Activated T-cell treated with anti-CD3 and anti-CD28 coated beads, Interleukin-2, amount 50 U/mL, for 72 hours (primary cell): ENCODE measurements at regions not wholly inside any gene's neighbourhood (a gene's known extent, or its start where the extent isn't known, plus 50 kb on each side); places are given as distances from the start of the nearest gene placed in this dataset.

ENCODE experiments used
- ATAC-seq, 2 donors: fragments of 150-1000 bp; cut with Tn5 transposase; replicated peaks in 1 of 2; 2 replicates each; pipeline ENCODE4 v1.10.0; 2021; ENCODE audit warnings: moderate library complexity in 2 of 2, mild to moderate bottlenecking in 1 of 2
- DNase-seq, 2 donors: peaks; one replicate each; pipeline ENCODE4 v3.0.0; 2021 to 2022; ENCODE audit warnings: mixed read lengths in 1 of 2
- H3K27ac Mint-ChIP-seq: one replicate; pipeline ENCODE4 v1.8.0; 2022; ENCODE audit warnings: mild to moderate bottlenecking, moderate library complexity, mixed read lengths
- H3K27me3 Mint-ChIP-seq: one replicate; pipeline ENCODE4 v1.8.0; 2022; ENCODE audit warnings: low read depth, mixed read lengths
- H3K36me3 Mint-ChIP-seq, 2 donors: one replicate each; pipeline ENCODE4 v1.8.0; 2022; ENCODE audit warnings: mixed read lengths in 2 of 2, mild to moderate bottlenecking in 1 of 2; ENCODE audit not compliant: insufficient read depth in 2 of 2
- H3K4me1 Mint-ChIP-seq: one replicate; pipeline ENCODE4 v1.8.0; 2022; ENCODE audit warnings: low read depth, mixed read lengths
- H3K4me3 Mint-ChIP-seq, 2 donors: one replicate each; pipeline ENCODE4 v1.8.0; 2022; ENCODE audit warnings: mild to moderate bottlenecking in 2 of 2, mixed read lengths in 2 of 2, moderate library complexity in 2 of 2
- H3K9me3 Mint-ChIP-seq, 2 donors: one replicate each; pipeline ENCODE4 v1.8.0; 2022; ENCODE audit warnings: mixed read lengths in 2 of 2

GRCh38 chr13:109565877-109566276 is 220.5 kb downstream of the IRS2 start:
- no peaks in the 10 kb centered on the region for H3K36me3 Mint-ChIP-seq
- H3K4me1 Mint-ChIP-seq, result peaks cover 9% of the 10 kb centered on the region
- H3K27ac Mint-ChIP-seq, result no peak overlapping the region
- H3K4me3 Mint-ChIP-seq, result no peak overlapping the region
- ATAC-seq, result peak; percentile 39 to 60
- peaks cover 0 to 1% of the 10 kb centered on the region in 2 donors for H3K9me3 Mint-ChIP-seq
- H3K27me3 Mint-ChIP-seq, result no peaks in the 10 kb centered on the region
- DNase-seq, result no peak

- H3K4me1 Mint-ChIP-seq, result no peaks in the 10 kb centered on the region
- H3K36me3 Mint-ChIP-seq, result no peaks in the 10 kb centered on the region
- H3K27me3 Mint-ChIP-seq, result no peaks in the 10 kb centered on the region
- ATAC-seq (no peak), DNase-seq (no peak)
- no peaks in the 10 kb centered on the region for H3K9me3 Mint-ChIP-seq
- H3K27ac Mint-ChIP-seq, result no peak overlapping the region
- no peak overlapping the region for H3K4me3 Mint-ChIP-seq
Measured at GRCh38 chr13:109548374-109548773, 238.0 kb downstream of the IRS2 start.

- ATAC-seq, result no peak
- Mint-ChIP-seq H3K27me3 (no peaks in the 10 kb centered on the region), H3K27ac (no peak overlapping the region), H3K9me3 (no peaks in the 10 kb centered on the region), H3K4me3 (no peak overlapping the region), H3K36me3 (no peaks in the 10 kb centered on the region), H3K4me1 (no peaks in the 10 kb centered on the region)
- no peak for DNase-seq
Measured at GRCh38 chr13:109547942-109548341, 238.4 kb downstream of the IRS2 start.

GRCh38 chr13:109545931-109546330 is 240.5 kb downstream of the IRS2 start:
- Mint-ChIP-seq H3K9me3 (peaks cover 0 to 2% of the 10 kb centered on the region in 2 donors), H3K4me3 (no peak overlapping the region), H3K36me3 (no peaks in the 10 kb centered on the region), H3K27me3 (no peaks in the 10 kb centered on the region), H3K27ac (no peak overlapping the region), H3K4me1 (no peaks in the 10 kb centered on the region)
- no peak for ATAC-seq
- no peak for DNase-seq

GRCh38 chr13:109541081-109541480 is 245.3 kb downstream of the IRS2 start:
- no peaks in the 10 kb centered on the region for H3K4me1 Mint-ChIP-seq
- no peaks in the 10 kb centered on the region for H3K36me3 Mint-ChIP-seq
- no peak overlapping the region for H3K4me3 Mint-ChIP-seq
- DNase-seq (no peak), ATAC-seq (no peak)
- H3K9me3 Mint-ChIP-seq, result peaks cover 0 to 2% of the 10 kb centered on the region in 2 donors
- H3K27me3 Mint-ChIP-seq, result no peaks in the 10 kb centered on the region
- no peak overlapping the region for H3K27ac Mint-ChIP-seq

- peaks cover 4% of the 10 kb centered on the region for H3K27me3 Mint-ChIP-seq
- ATAC-seq (no peak), DNase-seq (no peak)
Measured at GRCh38 chr13:109537584-109537983, 248.8 kb downstream of the IRS2 start.

GRCh38 chr13:109533350-109533749 is 253.0 kb downstream of the IRS2 start:
- H3K27ac Mint-ChIP-seq, result no peak overlapping the region
- no peaks in the 10 kb centered on the region for H3K9me3 Mint-ChIP-seq
- no peak overlapping the region for H3K4me3 Mint-ChIP-seq
- no peak for DNase-seq
- H3K4me1 Mint-ChIP-seq, result no peaks in the 10 kb centered on the region
- ATAC-seq, result no peak
- H3K36me3 Mint-ChIP-seq, result no peaks in the 10 kb centered on the region
- H3K27me3 Mint-ChIP-seq, result peaks cover 9% of the 10 kb centered on the region

More at GRCh38 chr13:109537584-109537983, 248.8 kb downstream of the IRS2 start:
- Mint-ChIP-seq H3K27ac (no peak overlapping the region), H3K9me3 (peaks cover 0 to 2% of the 10 kb centered on the region in 2 donors), H3K4me3 (no peak overlapping the region), H3K4me1 (no peaks in the 10 kb centered on the region), H3K36me3 (no peaks in the 10 kb centered on the region)

- ATAC-seq (no peak), DNase-seq (no peak)
- Mint-ChIP-seq H3K9me3 (no peaks in the 10 kb centered on the region), H3K27ac (no peak overlapping the region), H3K36me3 (no peaks in the 10 kb centered on the region), H3K4me1 (no peaks in the 10 kb centered on the region), H3K4me3 (no peak overlapping the region), H3K27me3 (peaks cover 27% of the 10 kb centered on the region)
Measured at GRCh38 chr13:109529964-109530363, 256.4 kb downstream of the IRS2 start.

GRCh38 chr13:109521719-109522118 is 264.7 kb downstream of the IRS2 start:
- DNase-seq (no peak), ATAC-seq (no peak)
- Mint-ChIP-seq H3K9me3 (no peaks in the 10 kb centered on the region), H3K27me3 (peaks cover 8% of the 10 kb centered on the region), H3K4me1 (no peaks in the 10 kb centered on the region), H3K36me3 (no peaks in the 10 kb centered on the region), H3K4me3 (no peak overlapping the region), H3K27ac (no peak overlapping the region)

- DNase-seq (no peak), ATAC-seq (no peak)
- Mint-ChIP-seq H3K27ac (no peak overlapping the region), H3K4me1 (no peaks in the 10 kb centered on the region), H3K36me3 (no peaks in the 10 kb centered on the region), H3K4me3 (no peak overlapping the region), H3K27me3 (peaks cover 6% of the 10 kb centered on the region), H3K9me3 (no peaks in the 10 kb centered on the region)
Measured at GRCh38 chr13:109517517-109517916, 268.9 kb downstream of the IRS2 start.

- H3K9me3 Mint-ChIP-seq, result no peaks in the 10 kb centered on the region
- H3K4me3 Mint-ChIP-seq, result no peak overlapping the region
- H3K36me3 Mint-ChIP-seq, result no peaks in the 10 kb centered on the region
- peaks cover 5% of the 10 kb centered on the region for H3K4me1 Mint-ChIP-seq
- peaks cover 19% of the 10 kb centered on the region for H3K27me3 Mint-ChIP-seq
- DNase-seq (no peak), ATAC-seq (no peak)
- H3K27ac Mint-ChIP-seq, result no peak overlapping the region
Measured at GRCh38 chr13:109516186-109516585, 270.2 kb downstream of the IRS2 start.

- H3K27ac Mint-ChIP-seq, result no peak overlapping the region
- H3K36me3 Mint-ChIP-seq, result no peaks in the 10 kb centered on the region
- peaks cover 5% of the 10 kb centered on the region for H3K4me1 Mint-ChIP-seq
- H3K9me3 Mint-ChIP-seq, result peaks cover 2 to 3% of the 10 kb centered on the region in 2 donors
- no peak for DNase-seq
- no peak overlapping the region for H3K4me3 Mint-ChIP-seq
- H3K27me3 Mint-ChIP-seq, result peaks cover 25% of the 10 kb centered on the region
- no peak for ATAC-seq
Measured at GRCh38 chr13:109510013-109510412, 276.4 kb downstream of the IRS2 start.

GRCh38 chr13:109509154-109509900 is 277.1 kb downstream of the IRS2 start:
- peaks cover 26% of the 10 kb centered on the region for H3K27me3 Mint-ChIP-seq
- no peak for ATAC-seq
- no peak overlapping the region for H3K27ac Mint-ChIP-seq

More at GRCh38 chr13:109509154-109509900, 277.1 kb downstream of the IRS2 start:
- Mint-ChIP-seq H3K36me3 (no peaks in the 10 kb centered on the region), H3K4me3 (no peak overlapping the region), H3K4me1 (peaks cover 5% of the 10 kb centered on the region), H3K9me3 (peaks cover 2 to 3% of the 10 kb centered on the region in 2 donors)
- DNase-seq, result no peak
